ENCODE measurements at regions not wholly inside any gene's neighbourhood (a gene's known extent, or its start where the extent isn't known, plus 50 kb on each side); places are given as distances from the start of the nearest gene placed in this dataset.
"Not testable (repeated sequence)": the region's sequence is repeated elsewhere in the genome, so short reads cannot be mapped to it uniquely, and the experiment has no call there.

DNA sequence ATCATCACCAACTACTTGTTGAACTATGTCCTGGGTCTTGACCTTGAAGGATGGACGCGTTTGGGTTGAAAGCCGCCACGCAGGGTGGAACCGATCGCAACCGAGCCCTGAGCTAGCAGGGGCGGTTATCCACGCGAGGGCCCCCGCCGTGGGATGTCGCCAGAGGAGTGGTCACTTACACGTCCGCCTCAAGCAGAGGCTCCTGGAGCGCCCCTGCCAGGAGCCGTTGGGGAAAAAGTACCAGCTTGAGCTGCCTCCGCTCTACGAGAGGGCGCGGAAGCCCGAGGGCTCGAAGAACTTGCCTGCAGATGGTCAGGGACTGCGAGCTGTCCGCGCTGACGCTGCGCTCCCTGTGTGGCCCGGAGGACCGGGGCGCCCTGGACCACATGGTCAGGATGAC lies 100.7 kb upstream of the OR4C13 start:
- Histone ChIP-seq H3K9me3 (ENCODE audit: low read depth, low read length) (no peaks in the 10 kb centered on the region), H3K4me3 (no peak overlapping the region), H3K36me3 (ENCODE audit: insufficient read depth, low read length) (no peaks in the 10 kb centered on the region), H3K27ac (no peak overlapping the region), H3K9ac (ENCODE audit: insufficient read length) (no peak overlapping the region)
- TF ChIP-seq FOXP2 (optimal IDR thresholded peaks at IDR 0.05; ENCODE audit: control extremely low read depth, extremely low read length, insufficient read depth) (no peak), POLR2AphosphoS5 (IDR thresholded peaks at IDR 0.05; ENCODE audit: borderline replicate concordance, low read depth, low read length) (no peak), EZH2 (IDR thresholded peaks at IDR 0.05) (no peak)
- DNase-seq (ENCODE audit: low read depth, low spot score): no peak

DNA sequence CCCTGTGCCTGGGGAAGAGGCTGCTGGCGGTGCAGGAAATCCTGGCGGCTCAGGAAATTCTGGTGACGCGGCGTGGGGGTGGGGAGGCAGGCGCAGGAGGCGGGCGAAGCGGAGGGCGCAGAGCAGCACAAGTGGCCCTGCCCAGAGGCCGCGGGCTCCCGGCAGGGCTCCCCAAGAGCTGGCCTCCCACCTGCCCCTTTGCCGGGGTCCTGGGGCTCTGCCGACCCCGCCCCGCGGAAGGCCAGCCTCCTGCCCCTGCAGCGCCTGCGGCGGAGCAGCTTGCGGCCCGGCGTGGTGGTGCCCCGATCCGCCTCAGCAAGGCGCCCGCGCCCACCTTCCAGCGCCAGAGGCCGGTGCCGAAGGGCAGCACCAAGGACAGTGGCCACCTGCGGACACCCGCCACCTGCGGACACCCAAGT lies 100.2 kb upstream of the OR4C13 start:
- no peaks in the 10 kb centered on the region for H3K36me3 ChIP-seq (ENCODE audit: insufficient read depth, low read length)
- no peak for DNase-seq (ENCODE audit: low read depth, low spot score)
- no peaks in the 10 kb centered on the region for H3K9me3 ChIP-seq (ENCODE audit: low read depth, low read length)
- no peak overlapping the region for H3K9ac ChIP-seq (ENCODE audit: insufficient read length)
- H3K4me3 ChIP-seq: no peak overlapping the region
- TF ChIP-seq POLR2AphosphoS5 (IDR thresholded peaks at IDR 0.05; ENCODE audit: borderline replicate concordance, low read depth, low read length) (no peak), EZH2 (IDR thresholded peaks at IDR 0.05) (no peak)
- H3K27ac ChIP-seq: no peak overlapping the region

- not testable (repeated sequence) for H3K36me3 ChIP-seq (ENCODE audit: insufficient read depth, low read length); H3K9ac ChIP-seq (ENCODE audit: insufficient read length); H3K9me3 ChIP-seq (ENCODE audit: low read depth, low read length)
Measured at GRCh38 chr11:49888875-49889274, 63.3 kb upstream of the OR4C13 start.

DNA sequence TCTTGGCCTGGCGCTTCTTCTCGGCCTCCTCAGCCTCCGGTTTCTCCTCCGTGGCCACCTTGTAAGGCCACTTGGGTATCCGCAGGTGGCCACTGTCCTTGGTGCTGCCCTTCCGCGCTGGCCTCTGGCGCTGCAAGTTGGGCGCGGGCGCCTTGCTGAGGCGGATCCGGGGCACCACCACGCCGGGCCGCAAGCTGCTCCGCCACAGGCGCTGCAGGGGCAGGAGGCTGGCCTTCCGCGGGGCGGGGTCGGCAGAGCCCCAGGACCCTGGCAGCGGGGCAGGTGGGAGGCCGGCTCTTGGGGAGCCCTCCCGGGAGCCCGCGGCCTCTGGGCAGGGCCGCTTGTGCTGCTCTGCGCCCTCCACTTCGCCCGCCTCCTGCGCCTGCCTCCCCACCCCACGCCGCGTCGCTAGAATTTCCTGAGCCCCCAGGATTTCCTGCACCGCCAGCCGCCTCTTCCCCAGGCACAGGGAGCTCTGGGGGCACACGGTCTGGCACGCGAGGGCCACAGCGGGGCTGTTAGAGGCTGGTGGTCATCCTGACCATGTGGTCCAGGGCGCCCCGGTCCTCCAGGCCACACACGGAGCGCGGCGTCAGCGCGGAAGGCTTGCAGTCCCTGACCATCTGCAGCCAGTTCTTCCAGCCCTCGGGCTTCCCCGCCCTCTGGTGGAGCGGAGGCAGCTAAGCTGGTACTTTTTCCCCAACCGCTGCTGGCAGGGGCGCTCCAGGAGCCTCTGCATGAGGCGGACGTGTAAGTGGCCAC lies 60.1 kb upstream of the OR4C13 start:
- DNase-seq (ENCODE audit: low read depth, low spot score); H3K9ac ChIP-seq (ENCODE audit: insufficient read length); H3K36me3 ChIP-seq (ENCODE audit: insufficient read depth, low read length); H3K9me3 ChIP-seq (ENCODE audit: low read depth, low read length); H3K4me3 ChIP-seq; H3K27ac ChIP-seq: not testable (repeated sequence)

More at GRCh38 chr11:49888875-49889274, 63.3 kb upstream of the OR4C13 start:
- DNase-seq (ENCODE audit: low read depth, low spot score); H3K4me3 ChIP-seq; H3K27ac ChIP-seq: not testable (repeated sequence)

DNA sequence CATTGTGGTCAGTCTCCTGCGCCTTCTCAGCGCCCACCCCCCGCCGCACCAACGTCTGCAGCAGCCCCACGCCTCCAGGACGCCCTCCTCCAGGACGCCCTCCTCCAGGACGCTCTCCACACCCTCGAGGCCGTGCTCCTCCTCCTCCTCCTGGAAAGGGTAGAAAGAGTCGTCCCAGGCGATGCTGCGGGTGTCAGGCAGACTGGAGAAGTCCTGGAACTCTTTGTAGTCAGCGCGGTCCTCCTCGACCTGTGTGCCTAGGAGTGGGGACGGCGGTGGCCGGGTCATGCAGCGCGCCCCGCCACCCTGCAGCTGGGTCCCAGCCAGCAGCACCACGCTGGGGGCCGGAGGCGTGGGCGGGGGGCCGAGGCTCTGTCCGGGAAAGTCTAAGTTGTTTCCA lies 58.7 kb upstream of the OR4C13 start:
- not testable (repeated sequence) for H3K9me3 ChIP-seq (ENCODE audit: low read depth, low read length); H3K36me3 ChIP-seq (ENCODE audit: insufficient read depth, low read length); DNase-seq (ENCODE audit: low read depth, low spot score); H3K4me3 ChIP-seq; H3K9ac ChIP-seq (ENCODE audit: insufficient read length); H3K27ac ChIP-seq
